Nucleus accumbens (tissue), 56 donors: ENCODE measurements at regions not wholly inside any gene's neighbourhood (a gene's known extent, or its start where the extent isn't known, plus 50 kb on each side); places are given as distances from the start of the nearest gene placed in this dataset.
A peak's percentile ranks its signal among the peaks of the same experiment; 100 is the strongest.
"Not testable (repeated sequence)": the region's sequence is repeated elsewhere in the genome, so short reads cannot be mapped to it uniquely, and the experiment has no call there.

Source experiments
- DNase-seq, 56 donors: peaks; one replicate each; lab custom pipeline; 2025; lab: John Stamatoyannopoulos, UW

- DNase-seq, result no peak
These were observed 204.4 kb downstream of the KLF6 start for GRCh38 chr10:3580565-3580964.

DNA sequence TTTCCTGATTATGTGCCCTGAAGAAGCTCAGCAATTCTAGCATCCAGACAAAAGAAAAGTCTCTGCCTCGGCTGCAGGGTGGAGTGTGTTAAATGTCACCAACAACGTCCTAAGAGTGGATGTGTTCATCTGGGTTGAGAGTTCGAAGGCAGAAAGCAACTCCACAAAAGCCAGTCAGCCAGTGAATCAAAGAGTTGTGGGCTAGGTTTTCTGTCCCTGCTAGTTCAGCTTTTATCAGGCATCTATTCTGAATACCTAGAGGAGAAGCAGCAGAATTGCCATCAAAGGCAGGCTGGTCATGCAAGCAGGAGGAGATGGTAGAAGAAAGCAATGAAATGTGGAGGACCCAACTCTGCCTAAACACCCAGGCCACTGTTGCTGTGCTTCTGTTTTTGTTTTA is 205.2 kb downstream of the KLF6 start:
- no peak for DNase-seq

DNA sequence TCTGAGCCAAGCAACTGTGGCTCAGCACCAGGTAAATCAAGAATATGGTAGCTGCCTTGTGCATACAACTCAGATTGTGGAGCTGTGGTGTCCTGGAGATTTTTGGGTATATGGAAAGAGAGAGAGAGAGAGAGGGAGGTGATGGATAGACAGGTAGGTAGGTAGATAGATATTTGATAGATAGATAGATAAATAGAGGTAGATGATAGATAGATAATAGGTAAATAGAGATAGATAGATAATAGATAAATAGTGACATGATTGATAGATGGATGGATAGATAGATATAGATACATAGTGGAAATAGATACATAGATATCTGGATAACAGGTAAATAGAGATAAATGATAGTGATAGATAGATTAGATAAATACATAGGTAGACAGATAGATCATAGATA is 206.3 kb downstream of the KLF6 start:
- DNase-seq, result no peak

- no peak for DNase-seq
These were observed 206.8 kb downstream of the KLF6 start for GRCh38 chr10:3578159-3578558.

- DNase-seq, result no peak
These were observed 210.6 kb downstream of the KLF6 start for GRCh38 chr10:3574451-3574850.

DNA sequence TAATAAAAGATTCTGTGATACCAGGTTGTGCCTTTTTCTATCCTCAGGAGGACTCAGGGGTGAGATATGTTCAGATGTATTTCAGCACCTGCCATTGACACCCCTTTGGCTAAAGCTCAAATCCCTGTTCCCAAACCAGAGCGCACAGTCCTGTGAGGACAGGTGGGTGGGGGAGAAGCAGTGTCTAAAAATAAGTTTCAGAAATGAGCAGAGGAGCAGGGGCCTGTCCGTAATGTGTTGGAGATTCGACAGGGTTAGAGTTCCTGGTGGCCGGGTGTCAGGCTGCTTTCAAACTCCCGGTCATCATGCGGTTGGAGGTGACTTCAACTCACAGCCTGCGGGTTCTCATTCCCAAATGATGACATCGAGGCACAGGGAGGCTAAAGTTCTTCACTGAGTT is 211.5 kb downstream of the KLF6 start:
- DNase-seq, result no peak

- DNase-seq, result no peak
These were observed 213.6 kb downstream of the KLF6 start for GRCh38 chr10:3571310-3571825.

- no peak for DNase-seq
These were observed 214.1 kb downstream of the KLF6 start for GRCh38 chr10:3570855-3571266.

- DNase-seq, result no peak
These were observed 214.8 kb downstream of the KLF6 start for GRCh38 chr10:3570131-3570729.

- DNase-seq, result no peak
These were observed 216.0 kb downstream of the KLF6 start for GRCh38 chr10:3568983-3569382.

- no peak for DNase-seq
These were observed 216.6 kb downstream of the KLF6 start for GRCh38 chr10:3568392-3568791.

GRCh38 chr10:3567291-3567963 is 217.6 kb downstream of the KLF6 start:
- no peak for DNase-seq

DNA sequence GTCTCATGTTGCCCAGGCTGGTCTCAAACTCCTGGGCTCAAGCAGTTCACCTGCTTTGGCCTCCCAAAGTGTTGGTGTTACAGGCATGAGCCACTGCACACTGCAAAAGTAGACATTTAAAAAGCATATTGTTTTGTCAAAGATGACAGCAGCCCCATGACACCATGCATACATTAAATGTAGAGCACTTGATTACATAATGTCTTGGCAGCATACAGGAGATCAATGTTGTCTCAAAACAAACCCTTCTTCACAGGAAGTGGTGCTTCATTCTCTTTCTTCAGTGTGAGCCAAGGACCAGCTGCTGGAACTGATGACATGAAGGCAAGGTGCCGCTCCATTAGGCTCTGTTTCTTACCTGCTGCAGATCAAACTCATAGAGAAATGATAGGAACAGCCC is 218.4 kb downstream of the KLF6 start:
- no peak for DNase-seq

GRCh38 chr10:3564346-3565002 is 220.5 kb downstream of the KLF6 start:
- no peak for DNase-seq

DNA sequence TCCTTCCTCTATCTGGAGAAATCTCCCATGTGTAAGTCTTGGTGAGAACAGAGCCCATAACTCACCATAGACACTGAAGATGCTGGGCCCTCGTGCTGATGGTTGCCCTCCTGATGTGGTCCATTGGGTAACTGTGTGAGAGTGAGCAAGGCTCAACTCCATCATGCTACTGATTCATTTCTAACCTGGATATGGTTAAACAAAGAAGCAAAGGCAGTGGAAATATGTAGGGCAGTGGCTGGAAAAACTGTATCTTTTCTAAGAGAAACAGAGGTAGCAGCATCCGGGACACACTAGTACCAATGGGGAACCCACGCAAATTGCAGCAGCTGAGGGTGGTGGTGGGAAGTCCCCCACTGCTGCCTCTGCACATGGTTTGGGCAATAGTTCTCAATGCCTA is 221.7 kb downstream of the KLF6 start:
- DNase-seq, result no peak

GRCh38 chr10:3560628-3561027 is 224.4 kb downstream of the KLF6 start:
- not testable (repeated sequence) for DNase-seq

DNA sequence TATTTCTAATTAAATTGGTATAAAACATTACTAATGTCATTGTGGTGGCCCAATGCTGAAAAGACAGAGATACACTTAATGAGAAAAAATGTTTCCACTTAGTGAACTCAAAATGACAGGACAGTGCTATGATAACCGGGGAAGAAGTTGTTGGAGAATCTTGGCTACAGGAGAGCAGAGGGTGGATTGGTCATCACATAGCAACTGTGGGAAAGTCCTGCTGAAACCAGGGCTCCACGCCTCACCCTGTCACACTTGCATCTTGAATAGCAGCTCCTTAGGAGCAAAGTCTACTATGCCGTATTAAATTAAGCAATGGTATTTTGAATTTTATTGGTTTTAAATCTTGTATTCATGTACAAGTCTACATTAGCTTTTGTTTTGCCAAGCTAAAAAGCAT is 225.5 kb downstream of the KLF6 start:
- no peak for DNase-seq

GRCh38 chr10:3559011-3559410 is 226.0 kb downstream of the KLF6 start:
- DNase-seq, result no peak

- DNase-seq, result peak in 1 of 56 donors; percentile 49
These were observed 228.6 kb downstream of the KLF6 start for GRCh38 chr10:3556191-3557017.

DNA sequence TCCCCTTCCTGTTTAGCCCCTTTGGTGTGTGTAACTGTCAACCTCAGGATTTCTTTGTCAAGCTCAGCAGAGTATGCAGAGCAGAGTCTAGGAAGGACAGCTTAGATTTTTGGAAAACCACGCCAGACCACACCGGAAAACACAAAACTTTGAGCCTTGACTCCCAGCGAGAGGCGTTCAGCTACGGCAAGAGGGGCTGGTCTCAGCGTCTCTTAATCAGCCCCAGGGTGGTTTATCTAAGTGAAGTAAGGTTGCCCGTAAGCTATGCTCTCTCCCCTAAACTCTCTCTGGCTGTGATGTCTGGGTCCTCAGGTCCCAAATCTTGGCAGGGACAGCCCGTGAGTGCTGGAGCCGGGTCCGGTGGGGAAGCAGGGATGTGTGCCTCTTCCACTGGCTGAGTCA is 230.9 kb downstream of the KLF6 start:
- no peak for DNase-seq

DNA sequence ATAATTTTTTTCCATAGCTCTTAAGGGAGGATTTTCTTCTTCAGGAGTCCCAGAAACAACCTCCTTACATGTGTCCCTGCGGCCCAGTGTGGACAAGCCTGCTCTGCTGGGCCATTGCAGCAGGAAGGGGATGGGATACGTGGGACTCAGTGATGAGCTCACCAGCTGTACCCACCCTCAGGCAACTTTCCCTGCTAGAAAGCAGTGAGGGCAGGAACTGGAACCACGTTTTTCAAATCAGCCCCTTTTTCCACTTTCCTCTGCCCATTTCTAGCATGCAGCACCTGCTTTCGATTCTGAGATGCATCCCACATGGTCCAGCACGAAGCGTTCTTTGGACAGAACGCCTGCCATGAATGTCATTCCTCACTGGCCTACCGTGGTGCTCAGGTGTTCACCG is 232.7 kb downstream of the KLF6 start:
- no peak for DNase-seq
